ENCODE measurements at regions not wholly inside any gene's neighbourhood (a gene's known extent, or its start where the extent isn't known, plus 50 kb on each side); places are given as distances from the start of the nearest gene placed in this dataset.
A peak's percentile ranks its signal among the peaks of the same experiment; 100 is the strongest.

DNA sequence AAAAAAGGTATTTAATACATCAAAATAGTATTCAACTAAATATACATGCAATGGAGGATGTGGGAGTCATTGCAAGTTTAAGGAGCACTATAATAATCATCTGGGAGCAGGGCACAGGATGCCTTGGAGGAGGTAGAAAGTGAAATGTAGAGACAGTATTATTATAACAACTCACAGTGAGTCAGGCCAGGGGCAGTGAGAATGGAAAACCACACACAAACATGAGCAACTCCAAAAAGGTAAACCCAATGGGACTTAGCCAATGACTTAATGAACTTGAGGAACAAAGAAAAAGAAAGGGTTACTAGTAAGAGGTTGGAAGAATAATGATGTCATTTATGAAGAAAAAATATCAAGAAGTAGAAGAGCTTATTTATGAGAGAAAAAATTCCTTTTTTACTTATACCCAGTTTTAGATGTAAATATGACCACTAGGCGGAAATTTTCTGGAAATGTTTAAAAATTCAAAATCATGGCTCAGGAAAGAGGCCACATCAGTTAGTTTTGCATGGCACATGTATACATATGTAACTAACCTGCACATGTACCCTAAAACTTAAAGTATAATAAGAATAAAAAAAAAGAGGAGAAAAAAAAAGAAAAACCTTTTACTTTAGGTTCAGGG lies 389.3 kb downstream of the SUCLA2 start:
- H3K9me2 ChIP-seq (ENCODE audit: insufficient read depth), result peaks cover 2% of the 10 kb centered on the region; the same call in 1 of the 2 replicates
- H3F3A ChIP-seq (ENCODE audit: insufficient read depth), result no peaks in the 10 kb centered on the region
- H2AFZ ChIP-seq, result no peak overlapping the region
- no peaks in the 10 kb centered on the region for H3K9me3 ChIP-seq (ENCODE audit: low read depth)
- H3K36me3 ChIP-seq (ENCODE audit: low read depth), result no peaks in the 10 kb centered on the region
- TF ChIP-seq EZH2phosphoT487 (IDR thresholded peaks at IDR 0.05; ENCODE audit: insufficient read depth, low read depth) (no peak), EZH2 (IDR thresholded peaks at IDR 0.05; ENCODE audit: insufficient read depth, poor library complexity, severe bottlenecking) (no peak)
- no peaks in the 10 kb centered on the region for H3K4me1 ChIP-seq (ENCODE audit: insufficient read depth)
- H3K79me2 ChIP-seq (ENCODE audit: insufficient read depth), result no peaks in the 10 kb centered on the region
- DNase-seq, result peak; percentile 22
- no peak overlapping the region for H3K4me3 ChIP-seq
- no peak overlapping the region for H3K27ac ChIP-seq
- H3K27me3 ChIP-seq (replicated peaks; ENCODE audit: insufficient read depth), result no peaks in the 10 kb centered on the region; the same call in none of the 2 replicates
- no peaks in the 10 kb centered on the region for H4K20me1 ChIP-seq (ENCODE audit: insufficient read depth)
- in situ Hi-C loops (cut with MboI), result no loop called here
- WGBS, 2 experiments (ENCODE audit: low coverage in 1 of 2, low lambda C conversion rate in 2 of 2, missing lambda C conversion rate in 2 of 2), result 92 to 100% methylated on average over 1 of the region's 1 CpG
- no peak overlapping the region for H3K9ac ChIP-seq
- H3K4me2 ChIP-seq (ENCODE audit: unreplicated experiment), result no peak overlapping the region

DNA sequence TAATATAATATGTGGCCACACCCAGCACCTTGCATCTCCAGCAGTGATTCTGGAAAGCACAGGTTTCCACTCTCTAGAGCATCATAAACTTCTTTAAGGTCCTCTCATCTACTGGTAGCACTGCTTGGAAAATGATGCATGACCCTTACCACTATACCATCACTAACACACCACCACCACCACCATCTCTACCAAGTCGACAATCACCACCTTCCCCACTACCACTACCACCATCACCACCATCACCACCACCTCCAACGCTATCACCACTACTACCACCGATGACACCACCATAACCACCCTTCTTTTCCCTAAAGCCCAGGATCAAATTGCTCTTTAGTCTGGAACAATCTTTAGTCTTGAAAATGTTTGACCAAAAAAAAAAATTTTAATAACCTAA lies 390.4 kb downstream of the SUCLA2 start:
- TF ChIP-seq EZH2phosphoT487 (IDR thresholded peaks at IDR 0.05; ENCODE audit: insufficient read depth, low read depth), result no peak
- no peak for TF ChIP-seq EZH2 (IDR thresholded peaks at IDR 0.05; ENCODE audit: insufficient read depth, poor library complexity, severe bottlenecking)
- no peak overlapping the region for H2AFZ ChIP-seq
- DNase-seq, result no peak
- no peaks in the 10 kb centered on the region for H3K9me3 ChIP-seq (ENCODE audit: low read depth)
- no peaks in the 10 kb centered on the region for H4K20me1 ChIP-seq (ENCODE audit: insufficient read depth)
- H3K36me3 ChIP-seq (ENCODE audit: low read depth), result no peaks in the 10 kb centered on the region
- in situ Hi-C loops (cut with MboI), result no loop called here
- H3K27ac ChIP-seq, result no peak overlapping the region
- H3K9ac ChIP-seq, result no peak overlapping the region
- no peaks in the 10 kb centered on the region; the same call in 1 of the 2 replicates for H3K27me3 ChIP-seq (replicated peaks; ENCODE audit: insufficient read depth)
- no peaks in the 10 kb centered on the region for H3K79me2 ChIP-seq (ENCODE audit: insufficient read depth)
- H3K4me2 ChIP-seq (ENCODE audit: unreplicated experiment), result no peak overlapping the region
- 53 to 63% methylated on average over 3 of the region's 3 CpGs for WGBS, 2 experiments (ENCODE audit: low coverage in 1 of 2, low lambda C conversion rate in 2 of 2, missing lambda C conversion rate in 2 of 2)
- no peaks in the 10 kb centered on the region for H3F3A ChIP-seq (ENCODE audit: insufficient read depth)
- H3K4me3 ChIP-seq, result no peak overlapping the region
- peaks cover 2% of the 10 kb centered on the region; the same call in 1 of the 2 replicates for H3K9me2 ChIP-seq (ENCODE audit: insufficient read depth)
- H3K4me1 ChIP-seq (ENCODE audit: insufficient read depth), result no peaks in the 10 kb centered on the region

DNA sequence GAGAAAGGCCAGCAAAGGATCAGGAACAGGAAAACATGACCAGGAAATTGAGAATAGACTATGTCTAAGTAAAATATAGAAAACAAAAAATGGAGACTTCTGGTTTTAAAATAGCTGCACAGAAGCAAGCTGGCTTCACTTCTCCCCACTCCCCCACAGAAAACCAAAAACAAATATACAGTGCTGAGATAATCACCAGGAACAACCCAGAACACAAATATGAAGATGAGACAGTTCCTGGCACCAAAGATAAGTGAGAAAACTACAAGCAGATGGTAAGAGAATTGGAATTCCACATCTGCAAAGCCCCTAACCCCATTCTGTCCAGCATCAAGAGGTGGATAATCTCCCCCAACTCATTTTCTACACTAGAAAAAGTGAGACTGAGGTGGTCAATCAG lies 397.7 kb downstream of the SUCLA2 start:
- Histone ChIP-seq H3K27me3 (replicated peaks; ENCODE audit: insufficient read depth) (no peaks in the 10 kb centered on the region), H3K9me2 (ENCODE audit: insufficient read depth) (no peaks in the 10 kb centered on the region), H3K27ac (no peak overlapping the region), H2AFZ (no peak overlapping the region), H3F3A (ENCODE audit: insufficient read depth) (no peaks in the 10 kb centered on the region), H3K79me2 (ENCODE audit: insufficient read depth) (no peaks in the 10 kb centered on the region), H3K4me2 (ENCODE audit: unreplicated experiment) (no peak overlapping the region), H3K9me3 (ENCODE audit: low read depth) (no peaks in the 10 kb centered on the region), H4K20me1 (ENCODE audit: insufficient read depth) (no peaks in the 10 kb centered on the region), H3K4me1 (ENCODE audit: insufficient read depth) (no peaks in the 10 kb centered on the region), H3K36me3 (ENCODE audit: low read depth) (no peaks in the 10 kb centered on the region), H3K4me3 (no peak overlapping the region), H3K9ac (no peak overlapping the region)
- in situ Hi-C loops (cut with MboI), result no loop called here
- peak; percentile 34 for DNase-seq
- TF ChIP-seq EZH2phosphoT487 (IDR thresholded peaks at IDR 0.05; ENCODE audit: insufficient read depth, low read depth) (no peak), EZH2 (IDR thresholded peaks at IDR 0.05; ENCODE audit: insufficient read depth, poor library complexity, severe bottlenecking) (no peak)

DNA sequence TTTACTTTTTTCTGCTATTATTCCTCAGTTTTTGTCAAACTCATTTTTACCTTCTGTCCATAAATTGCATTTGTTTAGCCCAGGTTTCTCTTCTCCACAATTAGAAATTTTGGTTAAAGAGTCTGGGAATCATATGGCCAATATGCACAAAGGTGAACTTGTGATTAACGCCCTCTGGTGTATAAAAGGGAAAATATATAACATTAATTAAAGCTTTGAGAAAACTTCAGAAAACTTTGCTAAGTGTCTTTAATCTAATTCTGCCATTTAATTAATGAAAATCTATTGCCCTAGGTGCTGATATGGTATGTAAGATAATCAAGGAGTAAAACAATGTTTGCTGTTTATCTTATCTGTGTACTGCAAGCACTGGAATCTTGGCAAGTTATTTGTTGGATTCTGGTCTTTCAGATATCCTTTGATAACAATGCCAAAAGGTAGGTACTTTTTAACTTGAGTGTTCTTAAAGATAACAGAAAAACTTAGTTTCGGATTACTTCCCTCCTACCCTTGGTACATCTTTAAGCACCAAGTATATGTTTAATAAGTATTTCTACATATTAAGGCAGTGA lies 402.6 kb downstream of the SUCLA2 start:
- Histone ChIP-seq H3K4me3 (no peak overlapping the region), H3K9me2 (ENCODE audit: insufficient read depth) (no peaks in the 10 kb centered on the region), H3K27me3 (replicated peaks; ENCODE audit: insufficient read depth) (no peaks in the 10 kb centered on the region), H2AFZ (no peak overlapping the region), H3K79me2 (ENCODE audit: insufficient read depth) (no peaks in the 10 kb centered on the region), H3F3A (ENCODE audit: insufficient read depth) (no peaks in the 10 kb centered on the region), H3K27ac (no peak overlapping the region), H3K9ac (no peak overlapping the region), H4K20me1 (ENCODE audit: insufficient read depth) (no peaks in the 10 kb centered on the region), H3K4me1 (ENCODE audit: insufficient read depth) (no peaks in the 10 kb centered on the region), H3K9me3 (ENCODE audit: low read depth) (no peaks in the 10 kb centered on the region), H3K36me3 (ENCODE audit: low read depth) (no peaks in the 10 kb centered on the region), H3K4me2 (ENCODE audit: unreplicated experiment) (no peak overlapping the region)
- in situ Hi-C loops (cut with MboI), result loop anchor here (10.0 kb wide), 1 partner anchor 624 kb away; no protein-coding TSS in a partner anchor
- peak; percentile 52 for DNase-seq
- no peak for TF ChIP-seq EZH2phosphoT487 (IDR thresholded peaks at IDR 0.05; ENCODE audit: insufficient read depth, low read depth)
- no peak for TF ChIP-seq EZH2 (IDR thresholded peaks at IDR 0.05; ENCODE audit: insufficient read depth, poor library complexity, severe bottlenecking)
- WGBS, 2 experiments (ENCODE audit: low coverage in 1 of 2, low lambda C conversion rate in 2 of 2, missing lambda C conversion rate in 2 of 2), result 15 to 16% methylated on average over 2 of the region's 2 CpGs
